Cardiac fibroblast (primary cell): ENCODE measurements at regions not wholly inside any gene's neighbourhood (a gene's known extent, or its start where the extent isn't known, plus 50 kb on each side); places are given as distances from the start of the nearest gene placed in this dataset.
A peak's percentile ranks its signal among the peaks of the same experiment; 100 is the strongest.

Source experiments
- DNase-seq, 2 donors: peaks; one replicate each; pipeline versions ENCODE4 v3.0.0 to v3.0.0-alpha.2; 2010; ENCODE audit warnings: low read depth in 2 of 2
- H3K4me3 ChIP-seq, 2 donors: replicated peaks in 1 of 2; 1 replicate in 1 of 2; 2 replicates in 1 of 2; pipeline ENCODE4 v1.5.1; 2011; ENCODE audit warnings: low read depth in 2 of 2, low read length in 2 of 2, mild to moderate bottlenecking in 2 of 2, moderate library complexity in 1 of 2
- CTCF ChIP-seq: IDR thresholded peaks from one replicate; pipeline ENCODE4 v1.5.1; 2011; ENCODE audit warnings: low read depth, mild to moderate bottlenecking, low read length, inconsistent platforms

DNA sequence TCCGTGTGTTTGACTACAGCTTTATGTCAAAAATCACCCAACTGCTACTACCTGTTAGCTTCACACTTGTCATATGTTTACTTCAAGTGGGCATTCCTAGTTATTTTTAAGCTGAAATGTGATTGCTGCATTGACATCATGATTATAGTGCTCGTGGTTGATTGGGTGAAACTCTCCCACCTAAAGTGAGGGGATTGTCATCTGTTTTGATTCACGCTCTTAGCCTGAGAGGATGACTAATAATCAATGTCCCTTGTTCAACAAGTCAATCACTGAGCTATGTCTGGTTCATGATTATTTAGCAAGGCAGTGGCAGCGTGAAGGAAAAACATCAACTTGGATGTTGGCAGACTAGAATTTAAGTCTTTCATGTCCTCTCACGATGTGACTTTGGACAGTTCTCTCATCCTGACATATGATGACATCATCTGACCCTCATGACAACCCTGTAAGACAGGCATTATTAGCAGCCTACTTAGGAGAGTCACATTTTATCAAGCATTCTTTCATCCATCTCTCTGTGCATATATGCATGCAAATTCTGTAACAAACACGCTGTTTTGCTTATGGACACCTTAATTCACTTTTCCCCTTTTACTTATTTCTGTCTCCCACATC lies 352.6 kb upstream of the ZMIZ1 start:
- TF ChIP-seq CTCF: no peak
- no peak overlapping the region for H3K4me3 ChIP-seq
- no peak for DNase-seq

DNA sequence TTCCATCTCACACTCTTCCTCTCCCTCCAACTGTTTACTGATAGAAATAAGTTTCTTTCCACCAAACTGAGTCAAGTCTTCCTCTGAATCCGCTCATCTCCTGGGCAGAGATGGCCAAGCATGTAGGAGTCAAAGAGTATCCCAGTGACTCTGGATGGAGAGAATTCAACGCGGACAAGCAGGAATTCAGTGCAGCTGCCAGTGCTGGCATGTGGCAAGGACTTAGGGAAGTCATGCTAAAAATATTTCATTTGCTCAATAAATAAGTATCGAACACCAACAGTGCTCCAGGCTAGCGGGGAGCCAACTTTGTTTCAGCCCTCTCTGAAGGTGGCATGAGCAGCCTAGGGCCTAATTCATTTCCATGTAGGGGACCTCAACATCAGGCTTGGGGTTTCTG lies 351.6 kb upstream of the ZMIZ1 start:
- H3K4me3 ChIP-seq: no peak overlapping the region
- TF ChIP-seq CTCF: no peak
- peak; percentile 22 to 43 for DNase-seq

DNA sequence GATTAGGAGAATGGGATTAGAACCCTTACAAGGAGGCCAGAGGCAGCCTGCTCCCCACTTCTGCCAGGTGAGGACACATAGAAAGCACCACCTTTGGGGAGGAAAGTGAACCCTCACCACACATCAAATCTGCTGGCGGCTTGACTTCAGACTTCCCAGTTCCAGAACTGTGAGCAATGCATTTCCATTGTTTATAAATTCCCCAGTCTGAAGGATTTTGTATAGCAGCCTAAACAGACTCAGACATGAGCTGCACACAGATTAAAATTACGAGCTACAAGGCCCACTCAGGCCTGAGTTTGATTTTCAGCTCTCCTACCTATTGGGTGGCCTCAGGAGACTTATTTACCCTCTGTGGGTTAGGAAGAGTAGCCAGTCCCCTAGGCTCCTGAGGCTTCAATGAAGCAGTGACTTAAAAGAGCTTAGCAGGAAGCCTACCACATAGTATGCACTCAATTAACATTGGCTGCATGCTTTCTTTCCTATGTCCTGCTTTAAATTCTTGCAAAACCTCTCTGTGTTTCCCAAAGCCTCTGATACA lies 350.7 kb upstream of the ZMIZ1 start:
- DNase-seq: no peak
- TF ChIP-seq CTCF: no peak

DNA sequence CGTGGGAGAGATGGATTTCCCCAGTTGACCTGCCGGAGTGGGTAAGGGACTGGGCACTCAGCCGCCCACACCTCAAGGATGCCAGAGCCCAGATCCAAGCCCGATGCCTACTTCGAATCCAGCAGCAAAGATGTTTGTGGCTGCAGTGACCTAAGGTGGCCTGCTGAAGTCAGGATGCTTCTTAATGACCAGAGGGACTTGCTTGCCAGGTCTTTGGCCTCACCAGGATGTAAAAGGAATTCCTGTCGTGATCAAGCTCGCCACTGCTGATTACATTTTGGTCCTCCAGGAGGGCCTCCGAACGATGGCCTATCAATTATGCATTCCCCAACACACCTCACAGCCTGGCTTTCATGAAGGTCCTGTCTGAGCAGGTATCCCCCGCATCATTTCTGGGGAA lies 349.5 kb upstream of the ZMIZ1 start:
- TF ChIP-seq CTCF: no peak
- no peak for DNase-seq
- no peak overlapping the region for H3K4me3 ChIP-seq

More for the DNA sequence above, 350.7 kb upstream of the ZMIZ1 start:
- no peak overlapping the region for H3K4me3 ChIP-seq

DNA sequence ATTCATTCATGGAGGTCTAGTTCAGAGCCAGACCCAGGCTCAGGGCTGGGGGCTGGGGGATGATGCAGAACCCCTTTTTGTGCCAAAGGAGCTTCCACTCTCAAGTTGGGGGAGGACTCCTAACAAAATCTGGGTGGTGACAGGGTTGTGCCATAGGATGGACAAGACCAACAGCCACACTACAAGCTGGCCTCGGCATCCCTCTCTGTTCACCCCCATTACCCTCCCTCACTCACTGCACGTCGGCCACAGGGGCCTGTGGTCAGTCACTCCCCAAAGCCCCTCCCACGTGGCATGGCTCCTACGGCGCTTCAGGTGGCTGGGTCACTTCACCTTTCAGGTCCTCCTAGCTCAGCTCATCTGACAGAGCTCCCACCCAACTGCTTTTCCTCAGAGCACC lies 348.7 kb upstream of the ZMIZ1 start:
- no peak for TF ChIP-seq CTCF
- H3K4me3 ChIP-seq: no peak overlapping the region
- DNase-seq: no peak

GRCh38 chr10:78721231-78721630 lies 347.5 kb upstream of the ZMIZ1 start:
- no peak overlapping the region for H3K4me3 ChIP-seq
- no peak for DNase-seq
- no peak for TF ChIP-seq CTCF

DNA sequence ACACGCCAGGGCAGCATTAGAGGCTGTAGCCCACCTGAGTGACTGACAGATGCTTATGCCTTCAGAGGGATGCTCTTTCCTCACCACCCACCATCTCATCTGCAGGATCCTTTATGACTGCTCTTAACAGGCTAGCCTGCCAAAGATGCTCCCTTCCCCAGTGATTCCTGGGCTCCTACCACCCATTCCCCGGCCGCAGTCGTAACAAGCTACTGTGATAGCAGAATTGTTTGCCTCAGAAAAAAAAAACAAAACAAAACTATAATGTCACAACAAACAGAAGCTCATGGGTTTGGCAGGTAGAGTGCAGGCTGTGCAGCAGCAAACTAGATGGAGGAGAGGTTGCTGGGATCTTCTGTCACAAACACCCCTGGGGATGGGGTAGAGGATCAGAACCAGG lies 343.9 kb upstream of the ZMIZ1 start:
- TF ChIP-seq CTCF: no peak
- DNase-seq: no peak
- no peak overlapping the region for H3K4me3 ChIP-seq
